ENCODE measurements at regions not wholly inside any gene's neighbourhood (a gene's known extent, or its start where the extent isn't known, plus 50 kb on each side); places are given as distances from the start of the nearest gene placed in this dataset.
"Not testable (repeated sequence)": the region's sequence is repeated elsewhere in the genome, so short reads cannot be mapped to it uniquely, and the experiment has no call there.

- Histone ChIP-seq H3K4me1 (peaks cover 0 to 7% (median 2%) of the 10 kb centered on the region in 4 donors), H3K27me3 (no peaks in the 10 kb centered on the region), H3K9me3 (no peaks in the 10 kb centered on the region), H3K36me3 (no peaks in the 10 kb centered on the region), H3K4me3 (no peak overlapping the region), H3K27ac (peak overlapping the region in 1 of 4 donors; percentile 31)
- TF ChIP-seq CTCF (IDR thresholded peaks at IDR 0.05) (no peak), POLR2A (IDR thresholded peaks at IDR 0.05) (no peak)
- no peak for DNase-seq
These were observed 90.6 kb upstream of the CLINT1 start for GRCh38 chr5:157949520-157949919.

GRCh38 chr5:157948738-157949410 is 89.9 kb upstream of the CLINT1 start:
- H3K27me3 ChIP-seq: no peaks in the 10 kb centered on the region

GRCh38 chr5:157947156-157947555 is 88.2 kb upstream of the CLINT1 start:
- no peak for DNase-seq
- no peaks in the 10 kb centered on the region for H3K36me3 ChIP-seq
- H3K27me3 ChIP-seq: no peaks in the 10 kb centered on the region
- no peak overlapping the region for H3K27ac ChIP-seq
- peaks cover 0 to 7% (median 2%) of the 10 kb centered on the region in 4 donors for H3K4me1 ChIP-seq
- TF ChIP-seq CTCF (IDR thresholded peaks at IDR 0.05): no peak
- TF ChIP-seq POLR2A (IDR thresholded peaks at IDR 0.05): no peak
- H3K4me3 ChIP-seq: no peak overlapping the region
- no peaks in the 10 kb centered on the region for H3K9me3 ChIP-seq

More at GRCh38 chr5:157948738-157949410, 89.9 kb upstream of the CLINT1 start:
- peak; percentile 77 to 95 (median 84) for DNase-seq
- H3K4me3 ChIP-seq: no peak overlapping the region
- no peaks in the 10 kb centered on the region for H3K36me3 ChIP-seq
- peak; percentile 53 to 89 (median 80) for TF ChIP-seq CTCF (IDR thresholded peaks at IDR 0.05)
- TF ChIP-seq POLR2A (IDR thresholded peaks at IDR 0.05): no peak
- peak overlapping the region in 2 of 4 donors; percentile 19 to 31 for H3K27ac ChIP-seq
- H3K9me3 ChIP-seq: no peaks in the 10 kb centered on the region
- H3K4me1 ChIP-seq: peaks cover 0 to 7% (median 2%) of the 10 kb centered on the region in 4 donors

- not testable (repeated sequence) for H3K36me3 ChIP-seq, H3K27ac ChIP-seq, DNase-seq, H3K9me3 ChIP-seq, H3K4me1 ChIP-seq, H3K27me3 ChIP-seq, H3K4me3 ChIP-seq
These were observed 86.9 kb upstream of the CLINT1 start for GRCh38 chr5:157945822-157946221.

GRCh38 chr5:157944938-157945337 is 86.0 kb upstream of the CLINT1 start:
- peaks cover 0 to 7% (median 2%) of the 10 kb centered on the region in 4 donors for H3K4me1 ChIP-seq
- TF ChIP-seq CTCF (IDR thresholded peaks at IDR 0.05): no peak
- no peak for TF ChIP-seq POLR2A (IDR thresholded peaks at IDR 0.05)
- DNase-seq: no peak
- no peak overlapping the region for H3K4me3 ChIP-seq
- no peaks in the 10 kb centered on the region for H3K27me3 ChIP-seq
- no peak overlapping the region for H3K27ac ChIP-seq
- no peaks in the 10 kb centered on the region for H3K9me3 ChIP-seq
- H3K36me3 ChIP-seq: no peaks in the 10 kb centered on the region

- no peak overlapping the region for H3K27ac ChIP-seq
- DNase-seq: no peak
These were observed 85.2 kb upstream of the CLINT1 start for GRCh38 chr5:157944077-157944633.

More at GRCh38 chr5:157944077-157944633, 85.2 kb upstream of the CLINT1 start:
- Histone ChIP-seq H3K9me3 (no peaks in the 10 kb centered on the region), H3K4me3 (no peak overlapping the region), H3K27me3 (no peaks in the 10 kb centered on the region), H3K4me1 (peaks cover 0 to 5% (median 2%) of the 10 kb centered on the region in 4 donors), H3K36me3 (no peaks in the 10 kb centered on the region)
- TF ChIP-seq CTCF (IDR thresholded peaks at IDR 0.05): no peak
- no peak for TF ChIP-seq POLR2A (IDR thresholded peaks at IDR 0.05)

Measured in Peyer's patch (tissue), 4 donors.